ENCODE measurements at regions not wholly inside any gene's neighbourhood (a gene's known extent, or its start where the extent isn't known, plus 50 kb on each side); places are given as distances from the start of the nearest gene placed in this dataset.
"Not testable (repeated sequence)": the region's sequence is repeated elsewhere in the genome, so short reads cannot be mapped to it uniquely, and the experiment has no call there.

- TF ChIP-seq CTCF, POLR2AphosphoS5, POLR2A, EP300 (IDR thresholded peaks at IDR 0.05): not testable (repeated sequence)
These were observed 165.8 kb upstream of the KCTD7 start for GRCh38 chr7:66462831-66463230.
